MM.1S (cell line): ENCODE measurements at regions not wholly inside any gene's neighbourhood (a gene's known extent, or its start where the extent isn't known, plus 50 kb on each side); places are given as distances from the start of the nearest gene placed in this dataset.

Experiments
- EZH2 ChIP-seq: fragments of 300-600 bp; sonication (generic); optimal IDR thresholded peaks from 2 replicates; pipeline ENCODE3; 2017; ENCODE audit warnings: low read depth, mild to moderate bottlenecking, antibody characterized with exemption, low read length, mixed read lengths
- TF ChIP-seq, protein P1 (sequence below): fragments of 300-600 bp; sonication (generic); IDR thresholded peaks from 2 replicates; pipeline ENCODE4 v1.5.1; 2016; ENCODE audit warnings: antibody characterized with exemption, low read length, mixed read lengths

DNA sequence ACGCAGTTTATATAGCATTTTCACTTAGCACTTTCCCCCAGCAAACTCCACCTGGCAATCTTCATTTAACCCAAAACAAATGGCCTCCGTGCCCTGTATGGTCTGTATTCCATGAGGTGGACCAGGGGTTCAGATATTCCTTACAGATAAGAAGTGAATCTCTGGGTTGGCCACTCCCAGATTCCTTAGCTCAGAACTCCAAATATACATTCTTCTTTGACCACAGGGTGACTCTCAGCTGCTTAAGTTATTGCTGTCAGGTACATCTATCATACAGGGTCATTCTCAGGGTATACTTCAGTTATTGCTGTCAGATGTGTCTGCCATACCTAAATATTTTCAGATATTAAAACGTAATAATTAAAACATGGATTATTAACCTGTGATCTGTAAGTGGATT, 229.8 kb downstream of the TBL1XR1 start:
- TF ChIP-seq, protein P1, sequence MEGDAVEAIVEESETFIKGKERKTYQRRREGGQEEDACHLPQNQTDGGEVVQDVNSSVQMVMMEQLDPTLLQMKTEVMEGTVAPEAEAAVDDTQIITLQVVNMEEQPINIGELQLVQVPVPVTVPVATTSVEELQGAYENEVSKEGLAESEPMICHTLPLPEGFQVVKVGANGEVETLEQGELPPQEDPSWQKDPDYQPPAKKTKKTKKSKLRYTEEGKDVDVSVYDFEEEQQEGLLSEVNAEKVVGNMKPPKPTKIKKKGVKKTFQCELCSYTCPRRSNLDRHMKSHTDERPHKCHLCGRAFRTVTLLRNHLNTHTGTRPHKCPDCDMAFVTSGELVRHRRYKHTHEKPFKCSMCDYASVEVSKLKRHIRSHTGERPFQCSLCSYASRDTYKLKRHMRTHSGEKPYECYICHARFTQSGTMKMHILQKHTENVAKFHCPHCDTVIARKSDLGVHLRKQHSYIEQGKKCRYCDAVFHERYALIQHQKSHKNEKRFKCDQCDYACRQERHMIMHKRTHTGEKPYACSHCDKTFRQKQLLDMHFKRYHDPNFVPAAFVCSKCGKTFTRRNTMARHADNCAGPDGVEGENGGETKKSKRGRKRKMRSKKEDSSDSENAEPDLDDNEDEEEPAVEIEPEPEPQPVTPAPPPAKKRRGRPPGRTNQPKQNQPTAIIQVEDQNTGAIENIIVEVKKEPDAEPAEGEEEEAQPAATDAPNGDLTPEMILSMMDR = no peak
- TF ChIP-seq EZH2 = no peak
